Activated CD4-positive, alpha-beta T cell treated with anti-CD3 and anti-CD28 coated beads, Interleukin-2, amount 50 U/mL, for 1 hour (primary cell): ENCODE measurements at regions not wholly inside any gene's neighbourhood (a gene's known extent, or its start where the extent isn't known, plus 50 kb on each side); places are given as distances from the start of the nearest gene placed in this dataset.
"Not testable (repeated sequence)": the region's sequence is repeated elsewhere in the genome, so short reads cannot be mapped to it uniquely, and the experiment has no call there.

ENCODE experiments used
- DNase-seq: peaks from one replicate; pipeline ENCODE4 v3.0.0-alpha.2; 2020

DNA sequence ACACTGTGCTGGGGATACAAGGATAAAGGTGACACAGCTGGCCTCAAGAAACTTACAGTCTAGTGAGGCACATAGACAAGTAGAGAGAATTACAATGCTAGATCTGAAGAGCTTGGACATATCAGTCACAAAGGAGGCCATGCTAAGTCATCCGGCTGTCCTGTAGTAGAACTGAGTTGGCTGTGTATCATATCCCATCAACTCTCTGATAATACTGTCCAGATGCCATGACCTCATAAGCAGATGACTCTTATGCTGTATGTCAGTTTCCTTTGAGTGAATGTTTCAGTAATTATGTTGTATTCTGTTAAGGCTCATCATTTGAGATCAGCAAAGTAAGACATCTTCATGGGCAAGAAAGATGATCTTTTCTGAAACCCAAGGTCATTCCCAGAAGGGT, 442.9 kb downstream of the MID1IP1 start:
- DNase-seq = no peak

DNA sequence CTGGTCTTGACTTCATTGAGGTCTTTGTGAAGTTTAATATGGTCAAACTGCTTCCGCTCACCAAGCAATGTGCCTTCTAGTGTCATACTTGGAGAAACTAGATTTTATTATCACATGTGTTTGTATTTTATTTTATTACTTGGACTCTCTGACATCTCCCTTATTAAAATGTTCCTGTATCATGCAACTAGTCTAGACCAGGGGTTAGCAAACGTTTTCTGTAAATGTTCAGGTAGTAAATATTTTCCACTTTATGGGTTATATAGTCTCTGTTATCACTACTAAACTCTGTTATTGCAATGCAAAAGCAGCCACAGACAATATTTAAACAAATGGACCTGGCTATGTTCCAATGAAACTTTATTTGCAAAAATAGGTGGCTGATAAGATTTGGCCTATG, 443.8 kb downstream of the MID1IP1 start:
- DNase-seq = no peak

GRCh38 chrX:39247536-39247935, 446.3 kb downstream of the MID1IP1 start:
- no peak for DNase-seq

DNA sequence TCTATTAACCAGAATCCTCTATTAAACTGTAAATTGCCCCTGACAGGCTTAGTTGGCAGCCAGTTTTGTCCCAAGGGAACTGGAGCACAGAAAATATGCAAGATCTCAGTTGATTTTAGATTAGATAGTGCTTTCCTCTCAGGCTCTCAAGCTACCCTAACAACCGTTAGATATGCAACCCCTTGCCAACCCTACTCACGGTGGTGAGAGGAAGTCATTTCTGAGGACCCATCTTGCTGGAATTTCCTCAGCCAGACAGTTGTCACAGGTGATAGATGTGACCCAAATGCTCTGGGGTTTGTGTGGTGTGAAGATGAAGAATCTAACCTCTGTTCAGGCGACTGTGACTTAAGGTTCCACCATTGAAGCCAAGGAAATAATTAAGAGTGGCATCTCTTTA, 447.1 kb downstream of the MID1IP1 start:
- no peak for DNase-seq

- no peak for DNase-seq
Measured at GRCh38 chrX:39249999-39250398, 448.7 kb downstream of the MID1IP1 start.

GRCh38 chrX:39251995-39252394, 450.7 kb downstream of the MID1IP1 start:
- no peak for DNase-seq

DNA sequence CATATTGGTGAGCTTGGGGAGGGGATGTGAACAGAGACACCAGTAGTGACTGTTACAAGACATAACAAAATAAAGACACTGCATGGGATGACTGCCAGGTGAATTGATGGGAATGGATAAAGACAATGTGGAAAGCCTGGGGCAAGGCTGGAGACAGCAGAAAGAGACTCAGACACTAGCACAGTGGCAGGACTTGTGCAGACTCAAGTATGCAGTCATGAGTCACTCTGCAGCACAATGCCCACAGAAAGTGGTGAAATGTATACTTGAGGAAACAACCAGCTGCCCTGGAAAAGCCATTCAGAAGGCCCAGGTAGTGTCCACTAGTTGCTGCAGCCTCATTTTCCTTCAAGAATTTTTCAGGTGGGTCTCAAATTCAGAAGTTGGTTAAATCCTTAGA, 452.3 kb downstream of the MID1IP1 start:
- no peak for DNase-seq

DNA sequence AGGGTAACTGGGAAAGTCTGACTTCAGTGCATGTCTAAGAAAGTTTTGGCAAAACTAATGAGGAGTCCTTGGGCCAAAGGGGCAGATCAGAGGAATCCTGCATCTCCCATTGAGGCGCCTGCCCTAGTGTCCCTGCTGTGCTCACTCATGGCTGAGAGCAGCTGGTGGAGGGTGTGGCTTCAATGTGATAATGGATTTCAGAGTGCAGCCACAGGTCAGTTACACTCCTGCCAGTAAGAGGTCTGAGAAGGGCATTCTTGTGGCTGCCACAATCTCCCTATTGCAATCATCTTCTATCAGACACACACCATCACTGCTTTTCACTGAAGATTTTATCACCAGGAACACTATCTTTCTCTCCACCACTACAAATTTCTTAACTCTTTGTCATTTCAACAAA, 457.1 kb downstream of the MID1IP1 start:
- DNase-seq = no peak

- no peak for DNase-seq
Measured at GRCh38 chrX:39260965-39261364, 459.7 kb downstream of the MID1IP1 start.

DNA sequence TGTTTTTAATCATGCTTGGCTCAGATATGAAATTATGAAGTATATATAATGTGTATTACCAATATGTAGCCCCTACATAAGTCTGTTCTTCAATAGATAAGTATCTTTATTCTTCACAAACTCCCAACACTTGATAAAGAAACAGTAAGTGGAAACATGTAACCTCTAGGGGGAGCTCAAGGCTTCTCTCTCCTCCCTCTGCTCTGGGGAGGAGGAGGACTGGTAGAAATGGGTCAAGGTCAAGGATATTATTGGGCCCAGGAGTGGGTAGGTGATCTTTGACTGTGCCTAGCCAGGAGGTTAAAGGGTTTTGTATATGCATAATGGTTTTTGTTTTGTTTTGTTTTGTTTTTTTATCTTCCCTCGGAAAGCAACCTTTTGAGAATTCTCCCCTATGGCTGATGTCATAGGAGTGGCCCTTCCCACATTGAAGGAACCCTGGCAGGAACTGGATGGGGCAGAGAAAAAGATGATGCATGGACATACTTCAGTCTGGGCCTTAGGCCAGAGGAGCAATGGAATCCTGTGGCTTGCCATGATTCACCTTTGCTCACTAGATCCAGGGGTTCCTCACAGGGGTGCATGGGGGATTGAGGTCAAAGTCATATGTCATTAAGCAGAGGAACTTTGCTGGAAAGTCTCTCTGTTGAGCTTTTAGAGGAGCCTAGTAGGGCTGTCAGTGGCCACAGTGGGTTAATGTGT, 460.3 kb downstream of the MID1IP1 start:
- no peak for DNase-seq

DNA sequence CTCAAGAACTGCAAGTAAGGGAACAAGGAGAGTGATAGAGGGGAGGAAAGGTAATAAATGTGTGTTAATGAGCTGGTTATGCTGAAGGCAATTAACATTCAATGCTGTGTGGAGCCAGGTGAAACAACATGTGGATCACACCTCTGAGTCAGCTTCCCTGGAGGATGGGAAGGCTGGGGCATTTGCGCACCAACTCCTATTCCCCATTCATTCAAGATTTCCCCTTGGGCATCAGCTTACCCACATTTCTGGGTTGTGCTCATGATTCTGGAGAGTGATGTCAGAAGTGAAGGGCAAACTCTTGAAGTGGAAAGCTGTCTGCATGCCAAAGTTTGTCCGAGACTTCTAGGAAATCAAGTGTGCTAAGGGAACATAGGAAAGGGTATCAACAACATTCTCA, 461.4 kb downstream of the MID1IP1 start:
- no peak for DNase-seq

DNA sequence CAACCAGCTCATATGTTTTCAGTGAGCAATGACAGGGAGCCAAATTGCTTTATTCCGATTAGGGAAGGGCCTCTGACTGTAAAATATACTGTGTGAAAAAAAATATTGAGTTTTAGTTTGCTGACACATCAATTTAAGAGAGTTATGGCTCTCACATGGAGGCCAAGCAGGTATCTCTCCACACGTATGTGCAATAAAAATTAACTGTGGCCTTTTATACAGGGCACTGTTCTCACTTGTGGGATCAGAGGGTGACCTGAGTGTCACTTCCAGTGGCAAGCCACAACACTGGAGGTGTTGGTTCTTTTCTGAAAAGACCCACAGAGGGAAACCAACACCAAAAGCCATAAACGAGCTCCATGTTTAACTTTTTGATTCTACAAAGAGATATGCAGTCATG, 462.8 kb downstream of the MID1IP1 start:
- no peak for DNase-seq

- no peak for DNase-seq
Measured at GRCh38 chrX:39267176-39267575, 465.9 kb downstream of the MID1IP1 start.

- DNase-seq = no peak
Measured at GRCh38 chrX:39268207-39268606, 466.9 kb downstream of the MID1IP1 start.

GRCh38 chrX:39275500-39276068, 474.3 kb downstream of the MID1IP1 start:
- DNase-seq = no peak

- not testable (repeated sequence) for DNase-seq
Measured at GRCh38 chrX:39277685-39278390, 476.6 kb downstream of the MID1IP1 start.

DNA sequence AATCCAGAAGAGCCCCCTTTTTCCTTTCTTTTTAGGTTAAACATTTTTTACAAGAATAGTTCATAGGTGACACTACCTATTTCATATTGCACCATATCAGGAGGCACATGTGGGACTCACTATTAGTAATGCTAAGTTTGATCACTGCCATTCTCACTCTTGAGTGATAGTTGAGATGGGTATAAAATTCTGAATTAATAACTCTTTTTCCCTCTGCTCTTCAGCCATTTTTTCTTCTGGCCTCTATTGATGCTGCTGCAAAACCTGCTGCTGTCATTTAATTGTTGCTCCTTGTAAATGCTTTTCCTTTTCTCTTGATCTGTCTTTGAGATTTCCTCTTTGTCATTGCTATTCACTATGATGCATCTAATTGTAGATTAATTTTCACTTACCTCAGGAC, 482.0 kb downstream of the MID1IP1 start:
- no peak for DNase-seq

GRCh38 chrX:39288592-39288991, 487.3 kb downstream of the MID1IP1 start:
- no peak for DNase-seq

- DNase-seq = no peak
Measured at GRCh38 chrX:39289827-39290226, 488.6 kb downstream of the MID1IP1 start.

- no peak for DNase-seq
Measured at GRCh38 chrX:39293203-39293602, 491.9 kb downstream of the MID1IP1 start.

- no peak for DNase-seq
Measured at GRCh38 chrX:39296472-39296871, 495.2 kb downstream of the MID1IP1 start.

GRCh38 chrX:39298821-39299220, 497.6 kb downstream of the MID1IP1 start:
- DNase-seq = no peak

DNA sequence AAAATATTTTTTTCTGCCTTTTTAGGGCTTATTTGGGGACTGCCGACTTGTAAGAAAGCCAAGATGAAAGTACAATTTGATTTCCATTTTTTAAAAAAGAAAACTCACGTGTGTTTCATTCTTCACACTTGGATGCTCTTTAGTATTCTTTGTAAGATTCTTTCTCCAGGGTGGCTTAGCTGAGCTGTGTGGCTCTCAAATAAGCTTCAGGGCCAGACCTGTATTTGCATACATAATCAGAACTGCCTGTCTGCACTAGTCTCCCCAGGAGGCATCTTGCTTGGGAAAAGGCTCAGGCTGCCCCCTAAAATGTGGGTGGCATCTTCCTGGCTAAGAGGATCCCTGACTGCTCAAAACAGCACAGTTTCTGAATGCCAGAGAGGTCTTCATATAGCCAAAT, 498.4 kb downstream of the MID1IP1 start:
- DNase-seq = no peak

DNA sequence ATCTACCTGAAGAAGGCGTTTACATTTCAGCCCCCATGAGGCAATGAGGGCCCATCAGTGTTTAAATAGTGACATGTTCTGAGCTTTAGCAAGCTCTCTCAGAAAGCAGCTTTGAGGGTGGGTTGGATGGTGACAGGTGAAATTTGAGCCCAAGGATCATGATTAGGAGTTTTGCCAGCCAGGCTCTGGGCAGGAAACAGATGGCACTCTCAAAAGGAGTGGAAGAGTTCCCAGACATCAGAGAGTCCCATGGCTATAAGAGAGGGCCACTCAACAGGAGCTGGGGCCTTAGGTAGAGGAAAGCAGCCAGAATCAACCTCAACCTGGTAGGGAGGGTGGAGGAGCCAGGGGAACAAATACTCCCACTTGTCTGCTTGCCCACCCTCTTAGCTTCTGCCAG, 499.8 kb downstream of the MID1IP1 start:
- no peak for DNase-seq

DNA sequence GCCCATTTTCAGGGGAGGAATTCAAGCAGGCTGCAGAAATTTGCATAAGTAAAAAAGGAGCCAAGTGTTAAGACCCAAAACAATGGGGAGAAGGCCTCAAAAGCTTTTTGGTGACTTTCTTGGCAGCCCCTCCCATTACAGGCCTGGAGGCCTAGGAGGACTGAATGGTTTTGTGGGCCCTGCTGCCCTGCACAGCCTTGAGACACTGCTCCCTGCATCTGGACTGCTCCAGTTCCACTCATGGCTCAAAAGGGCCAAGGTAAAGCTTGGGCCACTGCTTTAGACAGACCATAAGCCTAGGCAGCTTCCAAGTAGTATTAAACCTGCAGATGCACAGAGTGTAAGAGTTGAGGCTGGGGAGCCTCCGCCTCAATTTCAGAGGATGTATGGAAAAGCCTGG, 501.6 kb downstream of the MID1IP1 start:
- DNase-seq = no peak
